Dermis microvascular lymphatic vessel endothelial cell (primary cell): ENCODE measurements at regions not wholly inside any gene's neighbourhood (a gene's known extent, or its start where the extent isn't known, plus 50 kb on each side); places are given as distances from the start of the nearest gene placed in this dataset.
"Not testable (repeated sequence)": the region's sequence is repeated elsewhere in the genome, so short reads cannot be mapped to it uniquely, and the experiment has no call there.

Experiments
- DNase-seq, 2 donors: peaks; one replicate each; pipeline versions ENCODE4 v3.0.0 to v3.0.0-alpha.2; 2010; ENCODE audit warnings: low read depth in 2 of 2

DNA sequence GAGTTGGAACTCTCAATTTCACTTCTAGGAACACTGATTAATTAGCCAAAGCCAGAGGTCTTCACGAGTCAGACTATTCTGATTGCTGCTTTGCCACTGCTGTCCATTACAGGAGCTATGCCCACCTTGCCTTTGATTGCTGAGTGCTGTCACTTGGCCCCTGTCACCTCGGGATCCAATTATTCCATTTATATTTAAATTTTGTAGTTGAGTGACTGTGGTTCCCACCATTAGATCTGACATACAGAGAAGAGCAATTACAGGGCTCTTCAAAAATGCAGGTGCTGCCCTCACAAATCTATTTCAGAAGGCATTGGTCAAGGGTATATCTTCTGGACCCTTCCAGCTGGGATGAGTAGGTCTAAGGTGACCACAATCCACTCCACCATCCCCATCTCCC, 200.8 kb downstream of the GJA1 start:
- DNase-seq, result not testable (repeated sequence)

DNA sequence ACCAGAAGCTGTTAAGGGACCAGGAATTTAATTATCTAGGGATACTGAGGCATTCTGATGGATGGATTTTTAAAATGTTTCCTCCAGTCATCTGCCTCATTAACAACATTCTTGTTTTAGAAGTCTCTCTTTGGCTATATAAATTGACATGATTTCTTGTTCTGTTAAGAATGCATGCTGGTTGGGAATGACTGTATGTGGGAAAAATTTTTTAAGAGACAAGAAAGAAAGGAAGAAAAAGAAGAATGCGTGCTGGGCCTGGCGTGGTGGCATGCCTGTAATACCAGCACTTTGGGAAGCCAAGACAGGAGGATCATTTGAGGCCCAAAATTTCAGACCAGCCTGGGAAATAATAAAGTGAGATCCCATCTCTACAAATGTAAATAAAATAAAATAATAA, 203.6 kb downstream of the GJA1 start:
- no peak for DNase-seq

DNA sequence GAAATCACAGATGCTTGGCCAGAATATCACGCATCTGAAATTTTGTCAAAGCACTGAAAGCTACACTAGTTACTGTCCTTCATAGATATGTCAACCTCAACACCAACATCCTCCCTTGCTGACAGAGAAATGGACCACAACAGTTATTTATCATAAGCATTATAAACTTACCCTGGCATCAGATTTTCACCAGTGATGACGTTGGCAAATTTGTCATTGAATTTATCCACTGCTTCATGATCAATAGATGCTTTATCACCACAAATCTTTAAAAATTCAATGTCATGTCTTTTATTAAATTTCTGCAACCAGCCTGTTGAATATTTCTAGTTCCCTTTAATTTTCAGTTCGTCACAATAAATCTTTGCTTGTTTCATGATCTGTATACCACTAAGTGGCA, 205.7 kb downstream of the GJA1 start:
- no peak for DNase-seq

DNA sequence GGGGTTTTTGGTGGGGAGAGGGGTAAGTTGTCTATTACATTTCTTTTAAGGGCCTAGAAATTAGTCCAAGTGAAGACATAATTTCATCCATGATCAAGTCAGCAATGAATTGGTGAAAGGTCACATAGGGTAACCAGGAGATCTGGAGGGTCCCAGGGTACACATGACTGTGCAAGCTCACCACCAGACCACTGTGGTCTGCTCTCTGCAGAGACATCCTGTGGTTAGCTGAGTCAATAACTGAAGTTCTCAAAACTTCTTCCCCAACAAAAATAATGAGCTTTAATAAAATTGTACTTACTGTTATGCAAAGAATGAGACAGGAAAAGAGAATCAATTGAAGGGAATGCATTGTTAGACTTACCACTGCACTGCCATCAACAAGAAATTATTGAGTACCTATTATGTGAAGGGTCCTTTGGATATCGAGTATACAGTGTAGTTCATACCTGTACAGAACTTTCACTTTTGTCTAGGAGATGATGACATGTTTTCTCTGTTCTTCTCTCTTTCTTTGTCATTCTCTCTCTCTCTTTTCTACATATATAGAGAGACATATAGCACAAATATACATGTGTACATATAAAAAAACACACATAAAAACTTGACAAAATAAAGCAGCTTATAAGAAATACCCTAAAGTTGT, 209.8 kb downstream of the GJA1 start:
- DNase-seq, result no peak

DNA sequence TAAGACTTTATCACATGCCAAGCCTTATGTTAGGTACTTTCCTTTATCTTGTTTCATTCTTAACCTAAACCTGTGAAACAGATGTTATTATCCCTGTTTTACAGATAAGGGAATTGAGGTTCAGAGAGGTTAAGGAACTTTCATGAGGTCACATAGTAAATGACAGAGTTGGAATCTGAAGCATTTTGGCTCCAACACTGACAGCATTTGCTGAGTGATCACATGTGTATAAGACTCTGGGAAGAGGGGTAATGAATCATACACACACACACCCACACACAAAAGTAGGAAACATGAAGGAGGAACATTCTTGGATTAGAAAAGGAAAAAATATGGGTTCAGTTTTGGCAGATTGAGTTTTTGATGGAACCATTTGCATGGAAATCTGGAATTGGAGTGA, 212.5 kb downstream of the GJA1 start:
- DNase-seq, result peak in 1 of 2 donors; percentile 89

DNA sequence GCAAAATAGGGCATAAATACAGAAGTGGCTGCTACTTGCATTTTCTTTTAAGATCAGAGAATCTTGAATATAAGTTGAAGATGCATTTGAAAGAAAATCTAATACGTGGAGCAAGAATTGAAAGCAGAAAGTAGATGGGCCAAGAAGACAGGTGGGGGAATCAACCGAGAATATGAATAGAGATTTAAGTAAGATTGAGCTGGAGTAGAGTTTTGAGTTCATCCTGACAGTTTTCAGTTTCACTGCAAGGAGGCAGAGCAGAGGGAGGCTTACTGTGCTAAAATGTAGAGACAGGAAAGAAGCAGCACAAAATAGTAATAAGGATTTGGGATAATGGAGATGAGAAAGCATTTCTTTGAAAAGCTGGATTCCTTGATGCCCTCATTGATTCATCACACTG, 214.5 kb downstream of the GJA1 start:
- DNase-seq, result no peak

DNA sequence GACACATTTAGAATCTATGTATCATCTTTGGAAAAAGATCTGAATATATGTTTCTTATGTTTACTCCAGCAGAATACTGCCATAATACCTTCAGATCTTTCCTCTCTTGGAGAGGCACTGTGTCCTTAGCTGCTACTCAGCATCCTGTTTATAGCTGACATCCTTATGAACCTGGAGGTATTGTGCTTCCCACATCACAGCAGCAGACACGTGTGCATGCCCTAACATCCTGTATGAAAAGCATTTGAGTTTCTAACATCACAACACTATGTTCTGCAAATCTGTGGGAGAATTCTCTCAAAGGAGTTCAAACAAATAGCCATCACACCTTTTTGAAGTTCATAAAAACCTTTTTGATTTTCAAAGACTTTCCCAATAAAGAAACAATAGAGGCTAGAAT, 216.0 kb downstream of the GJA1 start:
- DNase-seq, result peak; percentile 81 to 99

DNA sequence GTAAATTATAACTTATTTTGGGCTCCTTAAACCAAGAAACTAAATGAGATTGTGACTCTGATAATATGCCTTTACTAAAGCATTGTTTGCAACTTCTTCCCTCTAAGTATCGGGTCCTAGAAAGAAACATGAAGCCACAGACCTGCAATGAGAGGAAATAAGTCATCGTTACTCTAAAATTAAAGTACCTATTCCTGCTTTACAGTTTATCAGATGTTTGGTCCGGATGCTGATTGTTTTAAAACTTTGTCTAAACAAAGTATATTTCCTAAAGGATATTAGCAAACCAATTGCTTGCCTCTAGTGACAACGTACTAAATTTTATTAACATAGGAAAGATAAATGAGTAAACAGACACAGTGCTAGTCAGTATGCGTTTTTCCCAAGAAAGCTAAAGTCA, 216.8 kb downstream of the GJA1 start:
- peak; percentile 60 to 88 for DNase-seq

DNA sequence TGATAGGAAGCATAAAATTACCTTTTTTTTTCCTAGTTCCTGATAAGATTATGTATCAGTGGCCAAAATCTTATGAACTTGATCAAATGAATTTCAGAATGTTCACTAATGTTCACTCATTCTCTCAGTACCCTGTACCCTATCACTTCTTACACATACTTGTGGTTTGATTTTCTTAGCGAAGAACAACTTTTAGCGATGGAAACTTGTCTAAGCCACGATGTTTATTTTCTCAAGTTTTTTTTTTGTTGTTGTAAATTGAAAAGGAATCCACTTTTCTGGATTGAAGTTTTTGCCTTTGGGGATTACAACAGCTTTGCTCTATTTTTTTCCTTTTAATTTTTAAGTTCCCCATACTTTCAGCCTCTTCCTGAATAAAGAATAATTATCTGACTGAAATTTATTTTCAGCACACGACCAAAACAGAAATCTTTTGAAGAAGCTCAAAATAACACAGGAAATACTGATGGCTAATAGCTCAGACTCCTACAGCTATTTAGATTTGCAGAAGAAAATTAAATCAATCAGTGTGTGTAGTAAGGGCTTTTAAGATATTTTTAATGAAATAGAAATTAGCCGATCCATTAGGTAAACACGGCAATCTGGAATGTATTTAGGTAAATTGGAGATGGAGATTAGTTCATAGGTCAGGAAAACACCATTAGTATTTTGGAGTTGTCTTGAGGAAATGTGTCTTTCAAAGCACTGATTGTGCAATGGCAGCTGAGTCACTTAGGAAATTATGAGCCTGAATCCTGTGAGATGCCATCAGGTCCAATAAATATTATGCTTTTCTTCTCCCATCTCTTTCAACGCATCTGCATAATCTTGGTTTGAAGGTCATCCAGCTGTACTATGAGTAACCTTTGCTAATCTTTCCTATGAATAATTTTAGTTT, 217.5 kb downstream of the GJA1 start:
- DNase-seq, result peak; percentile 35 to 95

DNA sequence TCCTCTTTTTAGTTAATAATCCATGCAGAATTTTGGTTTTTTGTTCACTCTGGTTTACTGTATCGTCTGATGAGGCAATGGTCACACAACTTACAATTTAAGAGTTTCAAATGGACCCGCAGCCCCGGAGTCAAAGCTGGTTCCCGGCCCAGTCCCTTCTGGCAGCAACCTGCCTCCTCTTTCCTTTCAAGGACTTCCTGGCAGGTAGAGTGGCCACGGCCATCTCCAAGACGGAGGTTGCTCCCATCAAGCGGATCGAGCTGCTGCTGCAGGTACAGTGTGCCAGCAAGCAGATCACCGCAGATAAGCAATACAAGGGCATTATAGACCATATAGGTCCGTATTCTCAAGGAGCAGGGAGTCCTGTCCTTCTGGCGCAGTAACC, 218.2 kb downstream of the GJA1 start:
- no peak for DNase-seq

DNA sequence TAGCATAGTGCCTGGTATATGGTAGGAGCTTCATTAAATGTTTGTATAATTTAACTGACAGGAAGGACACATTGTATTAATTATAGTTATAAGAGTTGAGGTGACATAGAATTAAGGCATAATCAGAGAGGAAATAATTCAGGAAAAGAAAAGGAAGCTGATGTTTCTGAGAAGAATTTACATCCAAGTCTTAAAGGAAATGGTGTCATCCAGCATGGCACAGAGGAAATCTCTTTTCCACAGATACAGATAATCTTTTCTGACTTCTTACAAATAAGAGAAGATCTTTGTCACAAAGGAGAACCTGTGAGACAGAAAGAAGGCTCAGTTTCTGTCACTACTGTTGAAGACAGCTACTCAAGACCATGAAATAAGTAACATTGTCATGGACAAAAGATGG, 222.5 kb downstream of the GJA1 start:
- peak in 1 of 2 donors; percentile 46 for DNase-seq

DNA sequence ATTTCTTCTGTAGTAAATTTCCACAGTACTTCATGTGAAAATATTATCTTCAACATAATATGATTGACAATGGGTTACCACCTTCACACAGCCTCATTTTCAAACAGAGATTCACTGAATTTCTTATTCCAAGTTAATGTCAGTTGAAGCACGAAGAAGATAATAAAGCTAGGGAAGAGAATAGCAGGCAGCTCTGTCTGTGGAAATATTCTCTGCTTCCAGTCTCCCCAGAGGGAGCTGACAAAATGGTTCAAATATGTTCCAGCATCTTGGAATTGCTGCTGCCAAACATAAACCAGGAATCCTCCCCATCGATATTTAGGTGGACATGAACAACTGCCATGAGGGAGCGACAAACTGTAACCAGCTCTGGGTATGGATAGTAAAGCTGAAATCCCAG, 224.8 kb downstream of the GJA1 start:
- no peak for DNase-seq

DNA sequence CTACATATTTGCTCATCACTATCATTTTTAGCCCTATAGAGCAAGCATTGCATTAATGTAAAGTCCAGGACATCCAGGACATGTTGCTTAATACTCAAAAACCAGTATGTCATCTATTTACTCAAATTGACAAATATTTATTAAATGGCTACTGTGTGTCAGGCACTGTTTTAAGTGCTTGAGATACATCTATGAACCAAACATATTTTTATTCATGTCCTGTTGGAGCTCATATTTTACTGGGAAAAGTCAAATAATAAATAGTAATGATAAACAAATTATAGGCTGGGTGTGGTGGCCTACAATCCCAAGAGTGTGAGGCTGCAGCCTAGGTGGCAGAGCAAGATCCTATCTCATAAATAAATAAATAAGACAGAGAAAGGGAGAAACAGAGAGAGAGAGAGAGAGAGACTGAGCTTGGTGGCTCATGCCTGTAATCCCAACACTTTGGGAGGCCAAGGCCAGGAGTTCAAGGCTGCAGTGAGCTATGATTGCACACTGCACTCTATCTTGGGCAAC, 227.9 kb downstream of the GJA1 start:
- DNase-seq, result no peak

DNA sequence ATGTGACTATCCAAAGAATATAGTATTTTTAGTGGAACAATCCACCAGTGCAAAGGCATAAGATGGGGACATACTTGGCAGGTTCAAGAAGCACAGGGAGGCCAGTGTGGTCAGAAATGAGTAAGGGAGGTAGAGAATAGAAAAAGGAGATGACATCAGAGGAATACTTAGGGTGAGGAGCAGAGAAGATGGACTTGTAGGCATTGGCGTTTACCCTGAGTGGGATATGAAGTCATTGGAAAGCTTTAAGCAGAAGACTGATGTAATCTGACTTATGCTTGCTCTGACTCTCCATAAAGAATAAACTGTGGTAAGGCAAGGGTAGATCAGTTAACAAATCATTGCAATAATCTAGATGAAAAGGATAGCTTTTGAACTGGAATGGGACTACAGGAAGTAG, 228.7 kb downstream of the GJA1 start:
- no peak for DNase-seq

DNA sequence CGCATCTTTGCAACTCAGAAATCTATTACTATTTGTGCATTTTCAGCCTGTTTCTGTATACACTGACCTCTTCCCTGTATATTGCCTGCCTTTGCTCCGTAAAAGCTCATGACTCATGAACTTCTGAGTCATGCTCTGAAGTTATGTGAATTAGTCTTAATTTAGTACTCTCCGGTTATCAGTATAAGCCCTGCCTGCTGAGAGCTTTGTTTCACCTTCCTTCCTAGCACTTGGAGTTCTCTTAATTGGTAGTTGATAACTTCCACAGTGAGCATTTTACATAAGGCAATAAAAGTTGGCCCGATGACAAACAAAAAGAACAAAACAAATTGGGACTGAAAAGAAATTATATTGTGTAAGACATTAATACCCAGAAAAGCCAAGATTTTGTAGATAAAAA, 231.4 kb downstream of the GJA1 start:
- DNase-seq, result peak; percentile 36 to 93

DNA sequence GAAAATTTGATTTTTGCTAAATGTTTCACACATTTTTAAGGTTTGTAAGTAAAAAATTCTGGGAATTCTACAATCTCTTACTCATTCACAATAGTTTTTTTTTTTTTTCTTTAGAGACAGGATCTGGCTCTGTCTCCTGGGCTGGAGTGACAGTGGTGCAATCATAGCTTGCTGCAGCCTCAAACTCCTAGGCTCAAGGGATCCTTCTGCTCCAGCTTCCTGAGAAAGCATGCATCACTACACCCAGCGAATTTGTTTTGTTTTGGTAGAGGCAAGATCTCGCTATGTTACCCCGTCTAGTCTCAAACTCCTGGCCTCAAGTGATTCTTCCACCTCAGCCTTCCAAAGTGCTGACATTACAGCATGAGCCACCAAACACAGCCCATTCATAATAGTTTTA, 232.8 kb downstream of the GJA1 start:
- DNase-seq, result no peak

DNA sequence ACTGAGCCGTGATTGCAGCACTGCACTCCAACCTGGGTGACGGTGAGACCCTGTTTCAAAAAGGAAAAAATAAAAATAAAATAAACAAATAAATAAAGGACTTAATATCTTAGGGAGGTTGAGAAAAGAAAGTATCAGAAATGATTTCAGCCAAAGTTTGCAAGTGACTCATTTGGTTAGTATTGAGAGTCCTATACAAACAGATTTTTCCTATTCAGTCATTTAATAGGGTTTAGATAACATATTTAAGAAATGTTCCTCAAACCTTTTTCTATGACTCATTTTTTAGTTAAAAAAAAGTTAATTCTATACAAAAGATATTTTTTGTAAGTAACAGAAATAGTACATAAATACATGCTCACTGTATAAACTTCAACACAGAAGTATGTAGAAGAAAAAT, 235.1 kb downstream of the GJA1 start:
- DNase-seq, result no peak

DNA sequence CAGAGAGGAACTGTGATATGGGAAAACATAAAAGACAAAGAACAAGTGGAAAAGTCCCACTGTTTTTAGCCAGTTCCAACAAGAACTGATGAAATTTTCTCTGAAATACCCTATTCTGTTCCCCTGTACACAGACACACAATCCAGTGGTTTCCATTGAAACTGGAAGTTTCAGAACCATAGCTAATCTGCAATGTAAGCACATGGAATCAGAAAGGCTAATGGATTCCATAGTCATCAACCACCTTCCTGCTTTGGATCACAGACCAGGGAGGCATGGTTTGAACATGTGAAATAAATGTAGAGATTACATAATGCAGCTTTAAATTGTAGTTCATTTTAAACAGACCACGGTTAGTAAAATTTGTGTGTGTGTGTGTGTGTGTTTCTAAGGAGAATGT, 242.1 kb downstream of the GJA1 start:
- DNase-seq, result no peak

DNA sequence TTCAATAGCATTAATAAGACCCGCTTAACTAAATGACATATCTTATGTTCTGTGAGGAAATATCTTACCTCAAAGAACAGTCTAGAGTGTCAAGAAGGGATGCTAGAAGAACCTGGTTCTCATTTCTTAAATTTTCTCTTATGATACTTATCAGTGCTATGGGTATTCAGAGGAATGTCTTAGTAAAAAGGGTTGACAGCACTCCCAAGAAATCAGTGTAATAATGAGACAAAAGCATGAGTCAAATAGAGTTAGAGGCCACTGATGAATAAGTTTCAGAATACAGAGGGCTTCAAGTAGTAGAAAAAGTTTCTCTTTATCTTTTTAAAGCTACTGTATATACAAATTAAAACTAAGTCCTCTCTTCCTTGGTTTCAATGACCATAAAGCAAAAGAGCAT, 242.8 kb downstream of the GJA1 start:
- no peak for DNase-seq

DNA sequence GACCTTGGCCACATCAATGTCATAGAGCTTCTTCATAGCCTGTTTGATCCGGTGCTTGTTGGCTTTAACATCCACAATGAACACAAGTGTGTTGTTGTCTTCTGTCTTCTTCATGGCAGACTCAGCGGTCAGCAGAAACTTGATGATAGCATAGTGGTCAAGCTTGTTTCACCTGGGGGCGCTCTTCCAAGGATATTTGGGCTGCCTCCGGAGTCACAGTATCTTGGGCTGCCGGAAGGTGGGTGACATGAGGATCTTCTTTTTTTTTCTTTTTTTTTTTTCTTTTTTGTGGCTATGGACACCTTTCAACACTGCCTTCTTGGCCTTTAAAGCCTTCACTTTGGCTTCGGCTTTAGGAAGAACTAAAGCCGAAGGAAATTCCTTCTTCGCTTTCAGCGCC, 244.6 kb downstream of the GJA1 start:
- no peak for DNase-seq

DNA sequence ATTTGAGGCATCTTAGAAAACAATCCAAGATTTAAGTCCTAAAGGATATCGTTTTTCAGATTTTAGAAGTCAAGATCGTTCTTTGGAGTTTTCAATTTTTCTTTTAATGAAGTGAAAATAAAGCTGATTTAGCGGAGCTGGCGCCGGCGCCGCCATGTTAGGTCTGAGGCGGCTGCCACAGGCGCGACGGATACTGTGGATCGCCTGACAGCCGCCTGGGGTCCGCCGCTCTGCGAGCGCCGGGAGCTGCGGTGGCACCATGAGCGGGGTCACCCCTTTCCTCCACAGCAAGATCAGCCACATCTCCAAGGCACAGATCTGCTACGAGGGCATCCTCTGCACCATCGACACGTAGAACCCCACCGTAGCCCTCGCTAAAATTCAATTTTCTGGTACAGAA, 247.2 kb downstream of the GJA1 start:
- DNase-seq, result no peak

DNA sequence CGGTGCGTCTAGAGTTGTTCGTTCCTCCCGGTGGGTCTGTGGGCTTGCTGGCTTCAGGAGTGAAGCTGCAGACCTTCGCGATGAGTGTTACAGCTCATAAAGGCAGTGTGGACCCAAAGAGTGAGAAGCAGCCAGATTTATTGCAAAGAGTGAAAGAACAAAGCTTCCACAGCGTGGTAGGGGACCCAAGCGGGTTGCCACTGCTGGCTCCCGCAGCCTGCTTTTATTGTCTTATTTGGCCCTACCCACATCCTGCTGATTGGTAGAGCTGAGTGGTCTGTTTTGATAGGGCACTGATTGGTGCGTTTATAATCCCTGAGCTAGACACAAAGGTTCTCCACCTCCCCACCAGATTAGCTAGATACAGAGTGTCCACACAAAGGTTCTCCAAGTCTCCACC, 250.4 kb downstream of the GJA1 start:
- not testable (repeated sequence) for DNase-seq

DNA sequence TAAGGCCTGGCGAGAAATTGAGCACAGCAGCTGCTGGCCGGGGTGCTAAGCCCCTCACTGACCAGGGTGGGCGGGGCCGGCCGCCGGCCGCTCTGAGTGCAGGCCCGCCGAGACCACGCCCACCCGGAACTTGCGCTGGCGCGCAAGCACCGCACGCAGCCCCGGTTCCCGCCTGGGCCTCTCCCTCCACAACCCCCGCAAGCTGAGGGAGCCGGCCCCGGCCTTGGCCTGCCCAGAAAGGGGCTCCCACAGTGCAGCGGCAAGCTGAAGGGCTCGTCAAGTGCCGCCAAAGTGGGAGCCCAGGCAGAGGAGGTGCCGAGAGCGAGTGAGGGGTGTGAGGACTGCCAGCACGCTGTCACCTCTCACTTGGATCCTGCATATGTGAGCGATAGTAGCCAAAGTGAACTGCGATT, 251.2 kb downstream of the GJA1 start:
- peak in 1 of 2 donors; percentile 33 for DNase-seq
